Neuronal stem cell (in vitro differentiated cells): ENCODE measurements at regions not wholly inside any gene's neighbourhood (a gene's known extent, or its start where the extent isn't known, plus 50 kb on each side); places are given as distances from the start of the nearest gene placed in this dataset.

Experiments
- DNase-seq: peaks from one replicate; pipeline ENCODE4 v3.0.0-alpha.2; 2013; ENCODE audit warnings: low spot score
- H2AFZ ChIP-seq: one replicate; pipeline ENCODE4 v1.6.1; 2013; ENCODE audit warnings: mild to moderate bottlenecking, low read length, inconsistent platforms
- H2AK5ac ChIP-seq: 2 replicates; pipeline ENCODE4 v1.6.1; 2013; ENCODE audit warnings: low read depth, mild to moderate bottlenecking, inconsistent platforms, low read length, moderate library complexity, mixed read lengths
- H2BK120ac ChIP-seq: 2 replicates; pipeline ENCODE4 v1.6.1; 2013; ENCODE audit warnings: low read depth, mild to moderate bottlenecking, inconsistent platforms, low read length, moderate library complexity, mixed read lengths
- H2BK12ac ChIP-seq: one replicate; pipeline ENCODE4 v1.6.1; 2013; ENCODE audit warnings: low read length, inconsistent platforms
- H2BK15ac ChIP-seq: 2 replicates; pipeline ENCODE4 v1.6.1; 2013; ENCODE audit warnings: mild to moderate bottlenecking, low read length, inconsistent platforms, mixed read lengths
- H2BK5ac ChIP-seq: one replicate; pipeline ENCODE4 v1.6.1; 2013; ENCODE audit warnings: inconsistent platforms, mild to moderate bottlenecking, low read length, moderate library complexity
- H3K14ac ChIP-seq: one replicate; pipeline ENCODE4 v1.6.1; 2013; ENCODE audit warnings: low read length, inconsistent platforms
- H3K18ac ChIP-seq: 2 replicates; pipeline ENCODE4 v1.6.1; 2013; ENCODE audit warnings: low read length, inconsistent platforms
- H3K23ac ChIP-seq: 2 replicates; pipeline ENCODE4 v1.6.1; 2013; ENCODE audit warnings: low read depth, mild to moderate bottlenecking, mixed read lengths, low read length, inconsistent platforms; ENCODE audit not compliant: poor library complexity
- H3K27ac ChIP-seq: replicated peaks from 3 replicates; pipeline ENCODE4 v1.5.1; 2013; ENCODE audit warnings: low read length, inconsistent platforms
- H3K27me3 ChIP-seq, 3 experiments: 2 replicates each; pipeline ENCODE4 v1.6.1; 2013; ENCODE audit warnings: low read length in 3 of 3, mild to moderate bottlenecking in 2 of 3, inconsistent platforms in 1 of 3, low read depth in 1 of 3, mixed read lengths in 1 of 3, moderate library complexity in 1 of 3; ENCODE audit not compliant: control insufficient read depth in 3 of 3, insufficient read depth in 3 of 3
- H3K36me3 ChIP-seq, 2 donors: replicated peaks in 1 of 2; 2 replicates each; pipeline ENCODE4 v1.6.1; 2013; ENCODE audit warnings: low read length in 2 of 2; ENCODE audit not compliant: control insufficient read depth in 2 of 2, insufficient read depth in 2 of 2
- H3K4ac ChIP-seq: 2 replicates; pipeline ENCODE4 v1.6.1; 2013; ENCODE audit warnings: inconsistent platforms, mild to moderate bottlenecking, low read length, moderate library complexity
- H3K4me1 ChIP-seq, 2 donors: 1 replicate in 1 of 2; 2 replicates in 1 of 2; pipeline ENCODE4 v1.6.1; 2013; ENCODE audit warnings: low read length in 2 of 2, low read depth in 1 of 2; ENCODE audit not compliant: control insufficient read depth in 2 of 2, insufficient read depth in 1 of 2
- H3K4me2 ChIP-seq: one replicate; pipeline ENCODE4 v1.6.1; 2013; ENCODE audit warnings: mild to moderate bottlenecking, low read length, inconsistent platforms; ENCODE audit not compliant: insufficient read depth, poor library complexity, severe bottlenecking
- H3K4me3 ChIP-seq, 2 donors: 2 replicates each; pipeline ENCODE4 v1.5.1; 2013; ENCODE audit warnings: low read length in 2 of 2, mild to moderate bottlenecking in 2 of 2, inconsistent platforms in 1 of 2, moderate library complexity in 1 of 2
- H3K79me1 ChIP-seq: one replicate; pipeline ENCODE4 v1.6.1; 2013; ENCODE audit warnings: low read depth, mild to moderate bottlenecking, inconsistent platforms, low read length, moderate library complexity
- H3K9ac ChIP-seq: one replicate; pipeline ENCODE4 v1.6.1; 2013; ENCODE audit warnings: mild to moderate bottlenecking, low read depth, low read length, inconsistent platforms; ENCODE audit not compliant: poor library complexity
- H3K9me3 ChIP-seq, 2 donors: replicated peaks in 1 of 2; 2 replicates each; pipeline versions ENCODE3 to v1.6.1; 2013; ENCODE audit warnings: low read length in 2 of 2, mild to moderate bottlenecking in 2 of 2, inconsistent platforms in 1 of 2, low read depth in 1 of 2, mixed read lengths in 1 of 2, moderate library complexity in 1 of 2; ENCODE audit not compliant: control insufficient read depth in 2 of 2, insufficient read depth in 1 of 2
- H4K8ac ChIP-seq: one replicate; pipeline ENCODE4 v1.6.1; 2013; ENCODE audit warnings: low read depth, mild to moderate bottlenecking, inconsistent platforms, low read length, moderate library complexity
- H4K91ac ChIP-seq: one replicate; pipeline ENCODE4 v1.6.1; 2013; ENCODE audit warnings: low read length, low read depth, mild to moderate bottlenecking, inconsistent platforms; ENCODE audit not compliant: poor library complexity
- WGBS, 2 donors: extraction: QIAGEN DNeasy Blood & Tissue Kit; methylation state at CpG; one replicate each; pipeline ENCODE4 v1.1.7; 2013; ENCODE audit warnings: missing lambda C conversion rate in 2 of 2, mixed read lengths in 1 of 2; ENCODE audit not compliant: insufficient read length in 2 of 2, insufficient replicate concordance in 1 of 2; ENCODE audit errors: extremely low coverage in 2 of 2; 5-methylcytosine and 5-hydroxymethylcytosine counted together

DNA sequence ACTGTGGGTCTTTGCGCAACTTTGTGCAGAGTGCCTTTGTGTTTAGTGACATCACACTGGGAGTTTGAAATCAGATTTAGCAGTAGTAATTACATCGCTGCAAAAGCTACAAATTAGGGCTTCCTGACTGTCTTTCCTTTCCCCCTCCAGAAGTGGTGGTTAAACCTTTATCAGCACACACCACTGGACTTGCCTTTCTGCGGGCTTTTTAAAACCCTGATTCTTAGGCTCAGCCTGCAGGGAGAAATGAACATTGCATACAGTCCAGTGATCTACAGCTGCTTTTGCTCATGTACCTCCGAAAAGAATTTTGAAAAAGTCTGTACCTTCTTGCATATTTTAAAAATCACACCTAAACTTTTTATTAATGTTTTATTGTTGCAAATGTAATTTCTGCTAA, 219.7 kb upstream of the NAALADL2 start:
- H2BK5ac ChIP-seq, result no peak overlapping the region
- DNase-seq, result no peak
- no peaks in the 10 kb centered on the region for H3K27me3 ChIP-seq
- H4K91ac ChIP-seq, result no peak overlapping the region
- no peak overlapping the region for H3K4me2 ChIP-seq
- no peak overlapping the region for H3K18ac ChIP-seq
- WGBS, 2 donors, result no CpG with 5 or more reads among the region's 4 CpGs
- H2BK12ac ChIP-seq, result no peak overlapping the region
- H3K4me1 ChIP-seq, result peaks cover 0 to 4% of the 10 kb centered on the region in 2 donors
- H3K79me1 ChIP-seq, result no peaks in the 10 kb centered on the region
- no peak overlapping the region for H3K4me3 ChIP-seq
- no peak overlapping the region for H3K23ac ChIP-seq
- H3K9ac ChIP-seq, result no peak overlapping the region
- H2AK5ac ChIP-seq, result no peak overlapping the region
- H3K4ac ChIP-seq, result no peak overlapping the region
- H3K27ac ChIP-seq, result no peak overlapping the region
- H2AFZ ChIP-seq, result no peak overlapping the region
- no peaks in the 10 kb centered on the region for H3K9me3 ChIP-seq
- H2BK15ac ChIP-seq, result no peak overlapping the region
- no peaks in the 10 kb centered on the region for H3K36me3 ChIP-seq
- no peak overlapping the region for H3K14ac ChIP-seq
- H2BK120ac ChIP-seq, result no peak overlapping the region
- H4K8ac ChIP-seq, result no peak overlapping the region

DNA sequence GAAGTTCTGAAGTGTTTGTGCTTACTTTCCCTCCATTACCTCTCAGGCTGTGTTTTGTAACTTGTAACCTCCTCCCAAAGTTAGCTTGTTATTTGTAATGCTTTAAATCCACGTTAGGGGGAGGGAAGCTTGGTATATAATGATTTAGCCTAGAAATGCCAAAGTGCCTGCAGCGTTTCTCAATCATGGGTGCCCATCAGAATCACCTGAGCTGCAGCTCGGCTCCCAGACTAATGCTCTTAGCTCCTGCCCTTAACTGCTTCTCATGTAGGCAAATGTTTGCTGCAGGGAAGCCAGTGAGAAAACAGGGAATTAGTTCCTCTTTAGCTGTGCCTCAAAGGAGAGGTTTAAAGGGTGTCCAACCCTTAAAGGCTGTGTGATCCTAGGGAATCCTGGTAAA, 219.2 kb upstream of the NAALADL2 start:
- H2AK5ac ChIP-seq, result no peak overlapping the region
- H3K23ac ChIP-seq, result no peak overlapping the region
- no peak overlapping the region for H3K4ac ChIP-seq
- no peak overlapping the region for H4K91ac ChIP-seq
- H2BK12ac ChIP-seq, result no peak overlapping the region
- no peak overlapping the region for H2BK120ac ChIP-seq
- no peak overlapping the region for H3K27ac ChIP-seq
- H3K4me3 ChIP-seq, result no peak overlapping the region
- WGBS, 2 donors, result no CpG with 5 or more reads among the region's 3 CpGs
- H3K79me1 ChIP-seq, result no peaks in the 10 kb centered on the region
- H2BK5ac ChIP-seq, result no peak overlapping the region
- DNase-seq, result no peak
- H3K14ac ChIP-seq, result no peak overlapping the region
- H3K36me3 ChIP-seq, result no peaks in the 10 kb centered on the region
- no peaks in the 10 kb centered on the region for H3K9me3 ChIP-seq
- H3K9ac ChIP-seq, result no peak overlapping the region
- H3K4me2 ChIP-seq, result no peak overlapping the region
- no peaks in the 10 kb centered on the region for H3K27me3 ChIP-seq
- H2AFZ ChIP-seq, result no peak overlapping the region
- H2BK15ac ChIP-seq, result no peak overlapping the region
- H3K4me1 ChIP-seq, result peaks cover under 1 to 4% of the 10 kb centered on the region in 2 donors
- no peak overlapping the region for H4K8ac ChIP-seq
- H3K18ac ChIP-seq, result no peak overlapping the region

DNA sequence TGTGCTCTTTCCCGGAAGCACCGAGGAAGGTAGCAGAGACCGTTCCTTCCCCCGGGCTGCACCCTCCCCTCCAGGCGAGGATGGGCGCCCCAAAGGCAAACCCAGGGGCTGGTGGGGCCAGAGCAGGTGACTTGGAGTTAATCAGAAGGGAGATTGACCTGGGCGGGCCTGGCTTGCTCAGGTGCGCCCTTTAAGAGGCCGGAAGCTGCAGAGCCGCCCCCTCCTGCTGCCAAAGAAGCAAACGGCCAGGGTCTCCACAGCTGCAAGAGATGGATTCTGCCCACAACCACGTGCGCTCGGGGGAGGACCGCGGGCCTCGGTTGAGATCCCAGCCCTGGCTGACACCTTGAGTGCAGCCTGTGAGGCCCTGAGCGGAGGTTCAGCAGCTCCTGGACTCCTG, 218.2 kb upstream of the NAALADL2 start:
- H2BK120ac ChIP-seq, result no peak overlapping the region
- H2BK5ac ChIP-seq, result no peak overlapping the region
- H2BK12ac ChIP-seq, result no peak overlapping the region
- H3K14ac ChIP-seq, result no peak overlapping the region
- no peak overlapping the region for H3K4ac ChIP-seq
- H3K9me3 ChIP-seq, result no peaks in the 10 kb centered on the region
- H3K4me2 ChIP-seq, result no peak overlapping the region
- no peak overlapping the region for H3K27ac ChIP-seq
- H4K8ac ChIP-seq, result no peak overlapping the region
- no peak overlapping the region for H2AK5ac ChIP-seq
- no peaks in the 10 kb centered on the region for H3K36me3 ChIP-seq
- no CpG with 5 or more reads among the region's 18 CpGs for WGBS, 2 donors
- no peak overlapping the region for H2AFZ ChIP-seq
- no peak overlapping the region for H2BK15ac ChIP-seq
- H4K91ac ChIP-seq, result no peak overlapping the region
- H3K27me3 ChIP-seq, result no peaks in the 10 kb centered on the region
- DNase-seq, result no peak
- no peak overlapping the region for H3K18ac ChIP-seq
- H3K4me3 ChIP-seq, result no peak overlapping the region
- no peaks in the 10 kb centered on the region for H3K79me1 ChIP-seq
- H3K4me1 ChIP-seq, result peaks cover 3 to 4% of the 10 kb centered on the region in 2 donors
- H3K23ac ChIP-seq, result no peak overlapping the region
- H3K9ac ChIP-seq, result no peak overlapping the region

DNA sequence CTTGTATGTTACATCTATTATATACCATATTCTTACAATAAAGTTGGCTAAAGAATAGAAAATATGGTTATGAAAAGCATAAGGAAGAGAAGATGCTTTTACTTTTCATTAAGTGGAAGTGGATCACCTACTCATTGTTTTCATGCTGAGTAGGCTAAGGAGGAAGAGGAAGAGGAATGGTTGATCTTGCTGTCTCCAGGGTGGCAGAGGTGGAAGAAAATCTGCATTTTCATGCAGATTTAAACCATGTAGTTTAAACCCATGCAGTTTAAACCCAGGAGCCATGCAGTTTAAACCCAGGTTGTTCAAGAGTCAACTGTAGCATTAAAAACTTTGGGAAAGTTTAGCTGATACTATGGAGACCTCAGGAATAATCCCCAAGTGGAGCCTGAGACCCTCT, 214.8 kb upstream of the NAALADL2 start:
- H2BK15ac ChIP-seq, result no peak overlapping the region
- peak overlapping the region; percentile 67 for H2AFZ ChIP-seq
- H3K4me2 ChIP-seq, result no peak overlapping the region
- no peak overlapping the region for H3K4me3 ChIP-seq
- H3K23ac ChIP-seq, result no peak overlapping the region
- H3K18ac ChIP-seq, result no peak overlapping the region
- no peak for DNase-seq
- H2BK12ac ChIP-seq, result no peak overlapping the region
- H3K4me1 ChIP-seq, result peaks cover 3% of the 10 kb centered on the region in 2 donors
- no peak overlapping the region for H4K8ac ChIP-seq
- no peak overlapping the region for H3K14ac ChIP-seq
- H2BK5ac ChIP-seq, result no peak overlapping the region
- H3K36me3 ChIP-seq, result no peaks in the 10 kb centered on the region
- no peaks in the 10 kb centered on the region for H3K9me3 ChIP-seq
- H3K79me1 ChIP-seq, result no peaks in the 10 kb centered on the region
- H2BK120ac ChIP-seq, result no peak overlapping the region
- no peak overlapping the region for H2AK5ac ChIP-seq
- no peak overlapping the region for H4K91ac ChIP-seq
- H3K4ac ChIP-seq, result no peak overlapping the region
- no peaks in the 10 kb centered on the region for H3K27me3 ChIP-seq
- no peak overlapping the region for H3K9ac ChIP-seq
- H3K27ac ChIP-seq, result no peak overlapping the region
